Gastroesophageal sphincter (tissue), 3 donors: ENCODE measurements at regions not wholly inside any gene's neighbourhood (a gene's known extent, or its start where the extent isn't known, plus 50 kb on each side); places are given as distances from the start of the nearest gene placed in this dataset.

Source experiments
- POLR2A ChIP-seq, 2 donors: fragments of 450-650 bp; IDR thresholded peaks; one replicate each; pipeline ENCODE4 v1.6.1; 2017; ENCODE audit warnings: antibody characterized with exemption in 2 of 2, mild to moderate bottlenecking in 2 of 2, moderate library complexity in 1 of 2
- POLR2AphosphoS5 ChIP-seq: sonication (generic); formaldehyde crosslinking; IDR thresholded peaks from one replicate; pipeline ENCODE4 v1.6.1; 2017; ENCODE audit warnings: antibody characterized with exemption
- TF ChIP-seq, protein P1 (sequence below), 4 experiments: fragments of 200-600 bp in 2 of 4; fragments of 450-650 bp in 2 of 4; sonication (generic) in 1 of 4; IDR thresholded peaks; one replicate each; pipeline ENCODE4 v1.5.1; 2017 to 2019; ENCODE audit warnings: antibody characterized with exemption in 4 of 4, mild to moderate bottlenecking in 2 of 4, moderate library complexity in 2 of 4

DNA sequence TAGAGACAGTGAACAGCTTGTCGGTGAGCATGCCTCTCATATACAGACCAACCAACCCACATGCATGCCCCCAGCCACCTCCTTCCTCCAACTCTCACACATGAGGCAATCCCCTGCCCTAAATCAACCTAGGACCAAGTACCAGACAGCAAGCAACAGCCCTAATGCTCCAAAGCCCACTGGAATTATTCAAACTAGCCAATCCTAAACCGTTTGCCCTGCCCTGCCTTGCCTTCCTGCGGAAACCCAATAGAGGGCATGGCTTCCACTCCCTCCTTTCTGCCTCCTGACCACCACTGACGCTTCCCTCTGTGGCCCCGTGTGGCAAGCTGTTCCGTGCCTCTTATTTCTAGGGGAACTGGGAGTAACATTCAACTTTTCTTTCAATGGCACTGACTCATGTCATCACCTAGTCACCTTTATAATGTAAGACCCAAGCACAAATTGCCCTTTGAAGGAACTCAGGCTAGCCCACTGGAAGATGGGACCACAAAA, 129.3 kb upstream of the GJB5 start:
- TF ChIP-seq, protein P1, sequence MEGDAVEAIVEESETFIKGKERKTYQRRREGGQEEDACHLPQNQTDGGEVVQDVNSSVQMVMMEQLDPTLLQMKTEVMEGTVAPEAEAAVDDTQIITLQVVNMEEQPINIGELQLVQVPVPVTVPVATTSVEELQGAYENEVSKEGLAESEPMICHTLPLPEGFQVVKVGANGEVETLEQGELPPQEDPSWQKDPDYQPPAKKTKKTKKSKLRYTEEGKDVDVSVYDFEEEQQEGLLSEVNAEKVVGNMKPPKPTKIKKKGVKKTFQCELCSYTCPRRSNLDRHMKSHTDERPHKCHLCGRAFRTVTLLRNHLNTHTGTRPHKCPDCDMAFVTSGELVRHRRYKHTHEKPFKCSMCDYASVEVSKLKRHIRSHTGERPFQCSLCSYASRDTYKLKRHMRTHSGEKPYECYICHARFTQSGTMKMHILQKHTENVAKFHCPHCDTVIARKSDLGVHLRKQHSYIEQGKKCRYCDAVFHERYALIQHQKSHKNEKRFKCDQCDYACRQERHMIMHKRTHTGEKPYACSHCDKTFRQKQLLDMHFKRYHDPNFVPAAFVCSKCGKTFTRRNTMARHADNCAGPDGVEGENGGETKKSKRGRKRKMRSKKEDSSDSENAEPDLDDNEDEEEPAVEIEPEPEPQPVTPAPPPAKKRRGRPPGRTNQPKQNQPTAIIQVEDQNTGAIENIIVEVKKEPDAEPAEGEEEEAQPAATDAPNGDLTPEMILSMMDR (IDR thresholded peaks at IDR 0.05): no peak
- TF ChIP-seq POLR2AphosphoS5 (no peak), POLR2A (IDR thresholded peaks at IDR 0.05) (no peak)
